ENCODE measurements at regions not wholly inside any gene's neighbourhood (a gene's known extent, or its start where the extent isn't known, plus 50 kb on each side); places are given as distances from the start of the nearest gene placed in this dataset.

- no peak for DNase-seq
- no peak for ATAC-seq
Measured at GRCh38 chr9:108550106-108550505, 305.7 kb downstream of the ACTL7B start.

GRCh38 chr9:108549184-108549583, 306.6 kb downstream of the ACTL7B start:
- ATAC-seq (no peak), DNase-seq (no peak)

GRCh38 chr9:108547411-108548135, 308.2 kb downstream of the ACTL7B start:
- ATAC-seq (no peak), DNase-seq (no peak)

- DNase-seq, result no peak
- no peak for ATAC-seq
Measured at GRCh38 chr9:108546215-108546614, 309.6 kb downstream of the ACTL7B start.

- DNase-seq (no peak), ATAC-seq (no peak)
Measured at GRCh38 chr9:108545436-108545835, 310.4 kb downstream of the ACTL7B start.

GRCh38 chr9:108544866-108545265, 310.9 kb downstream of the ACTL7B start:
- no peak for DNase-seq

GRCh38 chr9:108543251-108543778, 312.5 kb downstream of the ACTL7B start:
- DNase-seq (no peak), ATAC-seq (no peak)

More at GRCh38 chr9:108544866-108545265, 310.9 kb downstream of the ACTL7B start:
- no peak for ATAC-seq

- DNase-seq, result no peak
Measured at GRCh38 chr9:108537756-108538155, 318.0 kb downstream of the ACTL7B start.

GRCh38 chr9:108536836-108537601, 318.8 kb downstream of the ACTL7B start:
- DNase-seq (no peak), ATAC-seq (no peak)

More at GRCh38 chr9:108537756-108538155, 318.0 kb downstream of the ACTL7B start:
- ATAC-seq, result no peak

- DNase-seq (no peak), ATAC-seq (no peak)
Measured at GRCh38 chr9:108535526-108535925, 320.3 kb downstream of the ACTL7B start.

- no peak for ATAC-seq
- DNase-seq, result no peak
Measured at GRCh38 chr9:108534741-108535140, 321.0 kb downstream of the ACTL7B start.

GRCh38 chr9:108530141-108530540, 325.6 kb downstream of the ACTL7B start:
- no peak for ATAC-seq
- DNase-seq, result no peak

- ATAC-seq (no peak), DNase-seq (no peak)
Measured at GRCh38 chr9:108528231-108528630, 327.6 kb downstream of the ACTL7B start.

GRCh38 chr9:108526518-108526917, 329.3 kb downstream of the ACTL7B start:
- DNase-seq (no peak), ATAC-seq (no peak)

GRCh38 chr9:108525186-108525585, 330.6 kb downstream of the ACTL7B start:
- no peak for DNase-seq
- ATAC-seq, result no peak

GRCh38 chr9:108521063-108521590, 334.7 kb downstream of the ACTL7B start:
- ATAC-seq, result no peak
- DNase-seq, result no peak

- no peak for DNase-seq
- no peak for ATAC-seq
Measured at GRCh38 chr9:108519437-108519836, 336.3 kb downstream of the ACTL7B start.

GRCh38 chr9:108517651-108518365, 338.0 kb downstream of the ACTL7B start:
- DNase-seq, result no peak
- no peak for ATAC-seq

GRCh38 chr9:108516391-108516790, 339.4 kb downstream of the ACTL7B start:
- ATAC-seq (no peak), DNase-seq (no peak)

GRCh38 chr9:108515856-108516255, 339.9 kb downstream of the ACTL7B start:
- DNase-seq, result no peak
- no peak for ATAC-seq

GRCh38 chr9:108512426-108513173, 343.2 kb downstream of the ACTL7B start:
- DNase-seq (no peak), ATAC-seq (no peak)

GRCh38 chr9:108511307-108511706, 344.5 kb downstream of the ACTL7B start:
- ATAC-seq (no peak), DNase-seq (no peak)

All from stimulated activated naive CD8-positive, alpha-beta T cell treated with anti-CD3 and anti-CD28 coated beads, Interleukin-15, Interleukin-2, amounts not matched to agents 100 U/mL and 50 U/mL, for 24 hours (primary cell).